Activated CD8-positive, alpha-beta T cell treated with anti-CD3 and anti-CD28 coated beads for 36 hours (primary cell): ENCODE measurements at regions not wholly inside any gene's neighbourhood (a gene's known extent, or its start where the extent isn't known, plus 50 kb on each side); places are given as distances from the start of the nearest gene placed in this dataset.

Experiments
- ATAC-seq: fragments of 200-7000 bp; cut with Tn5 transposase; one replicate; pipeline ENCODE4 v1.10.0; 2021; ENCODE audit warnings: mild to moderate bottlenecking, moderate library complexity
- CTCF ChIA-PET: fragments of 350-600 bp; sonication (Branson Sonifier 250); formaldehyde crosslinking; loops from one replicate; lab custom pipeline; 2021; ENCODE audit warnings: antibody characterized with exemption; lab: Charles Lee
- POLR2A ChIA-PET: fragments of 350-600 bp; sonication (Branson Sonifier 250); formaldehyde crosslinking; loops from one replicate; lab custom pipeline; 2021; ENCODE audit warnings: antibody characterized with exemption; lab: Charles Lee
- DNase-seq: peaks from one replicate; pipeline ENCODE4 v3.0.0-alpha.2; 2020
- H3K27ac Mint-ChIP-seq: one replicate; pipeline ENCODE4 v1.8.0; 2021; ENCODE audit warnings: mild to moderate bottlenecking, mixed read lengths
- H3K27me3 Mint-ChIP-seq: one replicate; pipeline ENCODE4 v1.8.0; 2021; ENCODE audit warnings: mixed read lengths
- H3K36me3 Mint-ChIP-seq: one replicate; pipeline ENCODE4 v1.8.0; 2021; ENCODE audit warnings: low read depth, mixed read lengths
- H3K4me1 Mint-ChIP-seq: one replicate; pipeline ENCODE4 v1.8.0; 2021; ENCODE audit warnings: low read depth, mixed read lengths
- H3K4me3 Mint-ChIP-seq: one replicate; pipeline ENCODE4 v1.8.0; 2021; ENCODE audit warnings: mild to moderate bottlenecking, moderate library complexity, mixed read lengths
- H3K9me3 Mint-ChIP-seq: one replicate; pipeline ENCODE4 v1.8.0; 2021; ENCODE audit warnings: mixed read lengths
- intact Hi-C: fragments of 100-400 bp; cut with micrococcal nuclease; formaldehyde crosslinking; loops from one replicate; pipeline ENCODE4 v1.10.0; 2022
- TF ChIP-seq, protein P1 (sequence below): fragments of 200-600 bp; IDR thresholded peaks from one replicate; pipeline ENCODE4 v1.8.0; 2022; ENCODE audit warnings: antibody characterized with exemption, mild to moderate bottlenecking

DNA sequence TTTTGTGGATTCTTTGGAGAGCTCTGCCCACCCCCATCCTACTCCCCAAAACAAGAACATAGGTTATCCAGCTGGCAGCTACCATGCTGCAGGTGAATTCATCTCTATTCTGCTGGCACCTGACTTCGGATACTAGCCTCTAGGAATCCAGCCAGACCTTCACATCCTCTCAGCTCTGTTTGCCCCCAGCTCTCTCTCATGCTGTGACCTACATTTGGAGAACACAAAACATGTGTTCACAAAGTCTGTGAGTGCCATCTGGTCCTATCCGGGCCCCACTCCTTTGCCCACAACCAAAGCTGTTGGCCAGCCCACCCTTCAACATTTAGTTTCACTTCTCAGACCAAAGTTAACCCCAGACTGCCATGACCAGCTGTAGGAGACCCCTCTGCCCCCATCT, 89.4 kb upstream of the C3orf80 start:
- H3K27ac Mint-ChIP-seq = no peak overlapping the region
- ChIA-PET POLR2A (no interaction called here), CTCF (no interaction called here)
- no peak for DNase-seq
- H3K27me3 Mint-ChIP-seq = no peaks in the 10 kb centered on the region
- H3K36me3 Mint-ChIP-seq = no peaks in the 10 kb centered on the region
- no peaks in the 10 kb centered on the region for H3K9me3 Mint-ChIP-seq
- peaks cover 4% of the 10 kb centered on the region for H3K4me1 Mint-ChIP-seq
- intact Hi-C loops = no loop called here
- H3K4me3 Mint-ChIP-seq = no peak overlapping the region
- TF ChIP-seq, protein P1, sequence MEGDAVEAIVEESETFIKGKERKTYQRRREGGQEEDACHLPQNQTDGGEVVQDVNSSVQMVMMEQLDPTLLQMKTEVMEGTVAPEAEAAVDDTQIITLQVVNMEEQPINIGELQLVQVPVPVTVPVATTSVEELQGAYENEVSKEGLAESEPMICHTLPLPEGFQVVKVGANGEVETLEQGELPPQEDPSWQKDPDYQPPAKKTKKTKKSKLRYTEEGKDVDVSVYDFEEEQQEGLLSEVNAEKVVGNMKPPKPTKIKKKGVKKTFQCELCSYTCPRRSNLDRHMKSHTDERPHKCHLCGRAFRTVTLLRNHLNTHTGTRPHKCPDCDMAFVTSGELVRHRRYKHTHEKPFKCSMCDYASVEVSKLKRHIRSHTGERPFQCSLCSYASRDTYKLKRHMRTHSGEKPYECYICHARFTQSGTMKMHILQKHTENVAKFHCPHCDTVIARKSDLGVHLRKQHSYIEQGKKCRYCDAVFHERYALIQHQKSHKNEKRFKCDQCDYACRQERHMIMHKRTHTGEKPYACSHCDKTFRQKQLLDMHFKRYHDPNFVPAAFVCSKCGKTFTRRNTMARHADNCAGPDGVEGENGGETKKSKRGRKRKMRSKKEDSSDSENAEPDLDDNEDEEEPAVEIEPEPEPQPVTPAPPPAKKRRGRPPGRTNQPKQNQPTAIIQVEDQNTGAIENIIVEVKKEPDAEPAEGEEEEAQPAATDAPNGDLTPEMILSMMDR = no peak
- ATAC-seq = no peak

DNA sequence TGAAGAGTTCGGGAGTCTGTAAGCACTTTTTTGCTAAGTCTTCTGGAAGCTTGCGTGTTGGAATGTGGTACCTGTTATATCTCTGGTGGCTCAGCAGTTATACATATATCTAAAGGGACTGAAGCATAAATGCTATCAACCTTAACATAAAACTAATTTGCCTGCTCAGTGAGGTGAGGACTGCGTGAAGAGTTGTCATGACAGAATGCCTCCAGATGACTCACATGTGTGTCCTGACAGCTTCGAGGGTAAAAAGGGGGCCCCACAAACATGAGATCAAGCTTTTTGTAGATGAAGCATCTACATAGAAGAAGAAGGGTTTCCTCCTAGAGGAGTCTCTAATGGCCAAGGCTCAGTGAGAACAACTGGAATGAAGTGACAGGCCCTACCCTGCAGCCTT, 88.8 kb upstream of the C3orf80 start:
- no peaks in the 10 kb centered on the region for H3K27me3 Mint-ChIP-seq
- ChIA-PET CTCF (no interaction called here), POLR2A (no interaction called here)
- intact Hi-C loops = no loop called here
- H3K4me3 Mint-ChIP-seq = no peak overlapping the region
- DNase-seq (no peak), ATAC-seq (no peak)
- H3K4me1 Mint-ChIP-seq = peaks cover 7% of the 10 kb centered on the region
- no peaks in the 10 kb centered on the region for H3K9me3 Mint-ChIP-seq
- TF ChIP-seq, protein P1 = no peak
- H3K27ac Mint-ChIP-seq = no peak overlapping the region
- no peaks in the 10 kb centered on the region for H3K36me3 Mint-ChIP-seq

DNA sequence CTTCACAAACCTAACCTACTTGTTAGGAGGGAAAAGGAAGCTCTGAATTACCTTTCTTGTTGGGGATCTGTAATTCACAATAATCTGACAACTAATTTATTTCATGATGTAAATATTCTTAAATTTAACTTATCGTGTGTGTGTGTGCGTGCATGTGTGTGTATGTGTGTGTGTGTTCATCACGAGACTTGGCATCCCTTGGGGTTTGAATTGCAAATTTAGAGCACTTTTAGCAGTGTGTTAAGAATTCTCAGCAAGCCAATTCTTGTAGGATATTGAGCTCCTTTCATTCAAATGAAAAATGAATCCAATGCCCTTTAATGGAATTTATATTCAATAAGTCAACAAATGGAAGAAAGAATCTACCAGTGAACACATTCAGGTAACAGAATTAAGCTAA, 85.9 kb upstream of the C3orf80 start:
- H3K4me1 Mint-ChIP-seq = peaks cover 7% of the 10 kb centered on the region
- H3K36me3 Mint-ChIP-seq = no peaks in the 10 kb centered on the region
- no peak for DNase-seq
- intact Hi-C loops = no loop called here
- ChIA-PET CTCF (interaction anchor here (1.1 kb wide), 1 partner anchor 33 kb away, joined by 4 read pairs; no protein-coding TSS in a partner anchor), POLR2A (no interaction called here)
- TF ChIP-seq, protein P1 = no peak
- peaks cover 7% of the 10 kb centered on the region for H3K9me3 Mint-ChIP-seq
- H3K4me3 Mint-ChIP-seq = no peak overlapping the region
- no peak overlapping the region for H3K27ac Mint-ChIP-seq
- ATAC-seq = no peak
- no peaks in the 10 kb centered on the region for H3K27me3 Mint-ChIP-seq

DNA sequence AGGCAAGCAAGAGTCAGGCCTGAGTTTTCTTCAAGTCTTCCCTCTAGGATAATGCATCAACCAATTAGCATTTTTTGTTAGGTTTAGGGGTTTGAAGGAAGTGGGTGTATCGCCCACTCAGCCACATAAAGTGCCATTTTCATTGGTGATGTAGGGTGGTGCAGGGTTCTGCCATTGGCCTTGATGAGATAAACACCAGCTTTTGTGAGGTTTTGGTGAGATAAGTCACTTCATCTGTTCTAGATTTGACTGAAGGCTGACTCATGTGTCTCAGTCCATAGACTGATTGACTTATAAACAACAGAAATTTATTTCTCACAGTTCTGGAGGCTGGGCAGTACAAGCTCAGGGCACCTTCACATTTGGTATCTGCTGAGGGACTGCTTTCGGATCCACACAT, 84.5 kb upstream of the C3orf80 start:
- H3K27me3 Mint-ChIP-seq = no peaks in the 10 kb centered on the region
- ChIA-PET CTCF (no interaction called here), POLR2A (no interaction called here)
- TF ChIP-seq, protein P1 = no peak
- ATAC-seq (peak; percentile 92), DNase-seq (peak; percentile 62)
- H3K4me1 Mint-ChIP-seq = peaks cover 7% of the 10 kb centered on the region
- H3K36me3 Mint-ChIP-seq = no peaks in the 10 kb centered on the region
- intact Hi-C loops = no loop called here
- no peak overlapping the region for H3K4me3 Mint-ChIP-seq
- H3K9me3 Mint-ChIP-seq = peaks cover 7% of the 10 kb centered on the region
- no peak overlapping the region for H3K27ac Mint-ChIP-seq

DNA sequence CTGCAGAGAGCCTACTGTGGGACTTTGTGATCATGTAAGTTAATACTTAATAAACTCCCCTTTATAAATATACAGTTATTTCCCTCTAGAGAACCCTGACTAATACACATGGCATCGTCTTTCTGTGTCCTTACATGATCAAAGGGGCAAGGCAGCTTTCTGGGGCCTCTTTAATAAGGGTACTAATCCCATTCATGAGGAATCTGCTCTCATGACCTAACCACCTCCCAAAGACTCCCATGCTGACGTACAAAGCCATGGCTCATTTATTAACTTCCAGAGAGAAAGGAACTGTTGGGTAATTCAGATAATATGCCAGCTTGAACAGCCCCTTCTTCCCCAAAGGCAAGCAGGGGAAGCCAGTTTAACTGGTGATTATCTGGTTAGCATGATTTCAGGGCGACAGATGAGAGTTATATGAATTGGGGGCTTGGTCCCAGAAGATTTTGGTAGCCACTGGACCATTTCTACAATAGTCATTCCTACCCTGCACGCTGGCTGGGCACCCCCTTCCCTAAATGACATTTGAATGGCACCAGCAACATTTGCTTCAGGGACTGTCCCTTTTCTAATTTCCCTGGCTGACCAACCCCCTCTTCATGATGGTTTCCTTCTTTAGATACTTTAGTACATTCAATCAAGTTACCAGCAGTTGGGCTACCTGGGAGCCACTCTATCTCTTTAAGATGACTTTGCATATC, 83.6 kb upstream of the C3orf80 start:
- H3K27ac Mint-ChIP-seq = no peak overlapping the region
- peaks cover 7% of the 10 kb centered on the region for H3K9me3 Mint-ChIP-seq
- DNase-seq (no peak), ATAC-seq (no peak)
- ChIA-PET CTCF (no interaction called here), POLR2A (no interaction called here)
- peaks cover 7% of the 10 kb centered on the region for H3K4me1 Mint-ChIP-seq
- no peak overlapping the region for H3K4me3 Mint-ChIP-seq
- H3K27me3 Mint-ChIP-seq = no peaks in the 10 kb centered on the region
- H3K36me3 Mint-ChIP-seq = no peaks in the 10 kb centered on the region
- TF ChIP-seq, protein P1 = no peak
- intact Hi-C loops = no loop called here
